RWPE2 (cell line): ENCODE measurements at regions not wholly inside any gene's neighbourhood (a gene's known extent, or its start where the extent isn't known, plus 50 kb on each side); places are given as distances from the start of the nearest gene placed in this dataset.

Experiments
- ATAC-seq: fragments of 200-7000 bp; cut with Tn5 transposase; 3 replicates; pipeline ENCODE4 v1.9.1; 2021; ENCODE audit warnings: low read depth
- DNase-seq: peaks from one replicate; pipeline ENCODE4 v3.0.0-alpha.2; 2020; ENCODE audit warnings: low spot score
- H3K27ac ChIP-seq: fragments of 450-650 bp; 2 replicates; pipeline ENCODE4 v1.5.1; 2017; ENCODE audit warnings: mild to moderate bottlenecking; ENCODE audit not compliant: poor library complexity, severe bottlenecking
- H3K27me3 ChIP-seq: fragments of 250-450 bp; sonication (Bioruptor Pico); 2 replicates; pipeline ENCODE4 v1.5.1; 2021; ENCODE audit warnings: mild to moderate bottlenecking, moderate library complexity; ENCODE audit not compliant: insufficient read depth, poor library complexity, severe bottlenecking
- H3K36me3 ChIP-seq: fragments of 250-450 bp; sonication (Bioruptor Pico); 2 replicates; pipeline ENCODE4 v1.5.1; 2020; ENCODE audit warnings: low read depth, mild to moderate bottlenecking, moderate library complexity
- H3K4me1 ChIP-seq: fragments of 250-450 bp; sonication (Bioruptor Pico); 2 replicates; pipeline ENCODE4 v1.5.1; 2021; ENCODE audit warnings: mild to moderate bottlenecking, moderate library complexity; ENCODE audit not compliant: insufficient read depth, poor library complexity, severe bottlenecking
- H3K4me3 ChIP-seq: fragments of 250-450 bp; sonication (Bioruptor Pico); 2 replicates; pipeline ENCODE4 v1.5.1; 2021; ENCODE audit warnings: mild to moderate bottlenecking, moderate library complexity; ENCODE audit not compliant: severe bottlenecking
- H3K9me3 ChIP-seq: fragments of 250-450 bp; sonication (Bioruptor Pico); 2 replicates; pipeline ENCODE4 v1.5.1; 2021; ENCODE audit warnings: mild to moderate bottlenecking, moderate library complexity; ENCODE audit not compliant: severe bottlenecking
- CTCF ChIP-seq: fragments of 450-650 bp; IDR thresholded peaks from one replicate; pipeline ENCODE4 v1.5.1; 2017; ENCODE audit warnings: mild to moderate bottlenecking, moderate library complexity; ENCODE audit not compliant: poor library complexity, severe bottlenecking

GRCh38 chr4:89403826-89404225 is 96.2 kb upstream of the GPRIN3 start:
- H3K36me3 ChIP-seq: no peaks in the 10 kb centered on the region
- H3K9me3 ChIP-seq: no peaks in the 10 kb centered on the region
- DNase-seq (no peak), ATAC-seq (no peak)
- no peak overlapping the region for H3K4me3 ChIP-seq
- H3K27me3 ChIP-seq: no peaks in the 10 kb centered on the region
- no peaks in the 10 kb centered on the region for H3K4me1 ChIP-seq
- no peak for TF ChIP-seq CTCF
- H3K27ac ChIP-seq: no peak overlapping the region

GRCh38 chr4:89400287-89401035 is 92.9 kb upstream of the GPRIN3 start:
- no peak for DNase-seq
- TF ChIP-seq CTCF: no peak
- ATAC-seq: no peak
- Histone ChIP-seq H3K36me3 (no peaks in the 10 kb centered on the region), H3K27me3 (no peaks in the 10 kb centered on the region), H3K4me1 (no peaks in the 10 kb centered on the region), H3K4me3 (no peak overlapping the region), H3K27ac (no peak overlapping the region), H3K9me3 (no peaks in the 10 kb centered on the region)

GRCh38 chr4:89398644-89399043 is 91.0 kb upstream of the GPRIN3 start:
- H3K27me3 ChIP-seq: no peaks in the 10 kb centered on the region
- no peak for DNase-seq
- H3K27ac ChIP-seq: no peak overlapping the region
- no peaks in the 10 kb centered on the region for H3K36me3 ChIP-seq
- TF ChIP-seq CTCF: no peak
- no peaks in the 10 kb centered on the region for H3K9me3 ChIP-seq
- no peak overlapping the region for H3K4me3 ChIP-seq
- ATAC-seq: no peak
- H3K4me1 ChIP-seq: no peaks in the 10 kb centered on the region

GRCh38 chr4:89398146-89398545 is 90.5 kb upstream of the GPRIN3 start:
- Histone ChIP-seq H3K27ac (no peak overlapping the region), H3K4me3 (no peak overlapping the region), H3K4me1 (no peaks in the 10 kb centered on the region), H3K9me3 (no peaks in the 10 kb centered on the region), H3K27me3 (no peaks in the 10 kb centered on the region), H3K36me3 (no peaks in the 10 kb centered on the region)
- DNase-seq (no peak), ATAC-seq (no peak)
- TF ChIP-seq CTCF: no peak

- no peaks in the 10 kb centered on the region for H3K27me3 ChIP-seq
- no peaks in the 10 kb centered on the region for H3K36me3 ChIP-seq
- H3K27ac ChIP-seq: no peak overlapping the region
- DNase-seq: no peak
- ATAC-seq: no peak
- H3K4me3 ChIP-seq: no peak overlapping the region
- no peaks in the 10 kb centered on the region for H3K9me3 ChIP-seq
- no peaks in the 10 kb centered on the region for H3K4me1 ChIP-seq
- no peak for TF ChIP-seq CTCF
Measured at GRCh38 chr4:89397441-89397840, 89.8 kb upstream of the GPRIN3 start.
